ENCODE measurements at regions not wholly inside any gene's neighbourhood (a gene's known extent, or its start where the extent isn't known, plus 50 kb on each side); places are given as distances from the start of the nearest gene placed in this dataset.

GRCh38 chr1:30472526-30472925 is 250.9 kb downstream of the MATN1 start:
- Histone ChIP-seq H3K9ac (ENCODE audit: low read length) (no peak overlapping the region), H3K36me3 (ENCODE audit: control insufficient read depth, insufficient read depth, low read length) (no peaks in the 10 kb centered on the region)

GRCh38 chr1:30472009-30472408 is 251.4 kb downstream of the MATN1 start:
- Histone ChIP-seq H3K9ac (ENCODE audit: low read length) (no peak overlapping the region), H3K27ac (ENCODE audit: low read depth, low read length) (no peak overlapping the region), H3K36me3 (ENCODE audit: control insufficient read depth, insufficient read depth, low read length) (no peaks in the 10 kb centered on the region), H3K4me1 (ENCODE audit: control insufficient read depth, insufficient read depth, low read length) (no peaks in the 10 kb centered on the region), H3K27me3 (ENCODE audit: control insufficient read depth, insufficient read depth, low read length) (no peaks in the 10 kb centered on the region), H3K4me3 (ENCODE audit: low read length) (no peak overlapping the region)

More at GRCh38 chr1:30472526-30472925, 250.9 kb downstream of the MATN1 start:
- Histone ChIP-seq H3K27ac (ENCODE audit: low read depth, low read length) (no peak overlapping the region), H3K4me3 (ENCODE audit: low read length) (no peak overlapping the region), H3K4me1 (ENCODE audit: control insufficient read depth, insufficient read depth, low read length) (no peaks in the 10 kb centered on the region), H3K27me3 (ENCODE audit: control insufficient read depth, insufficient read depth, low read length) (no peaks in the 10 kb centered on the region)

- H3K4me1 ChIP-seq (ENCODE audit: control insufficient read depth, insufficient read depth, low read length): no peaks in the 10 kb centered on the region
- no peaks in the 10 kb centered on the region for H3K27me3 ChIP-seq (ENCODE audit: control insufficient read depth, insufficient read depth, low read length)
- H3K36me3 ChIP-seq (ENCODE audit: control insufficient read depth, insufficient read depth, low read length): no peaks in the 10 kb centered on the region
- H3K4me3 ChIP-seq (ENCODE audit: low read length): no peak overlapping the region
- no peak overlapping the region for H3K9ac ChIP-seq (ENCODE audit: low read length)
- no peak overlapping the region for H3K27ac ChIP-seq (ENCODE audit: low read depth, low read length)
Observed at GRCh38 chr1:30471307-30471706, 252.1 kb downstream of the MATN1 start.

GRCh38 chr1:30469426-30469825 is 254.0 kb downstream of the MATN1 start:
- Histone ChIP-seq H3K27me3 (ENCODE audit: control insufficient read depth, insufficient read depth, low read length) (no peaks in the 10 kb centered on the region), H3K27ac (ENCODE audit: low read depth, low read length) (no peak overlapping the region)

GRCh38 chr1:30467101-30467500 is 256.3 kb downstream of the MATN1 start:
- no peak overlapping the region for H3K9ac ChIP-seq (ENCODE audit: low read length)
- no peak overlapping the region for H3K4me3 ChIP-seq (ENCODE audit: low read length)
- H3K36me3 ChIP-seq (ENCODE audit: control insufficient read depth, insufficient read depth, low read length): no peaks in the 10 kb centered on the region
- H3K4me1 ChIP-seq (ENCODE audit: control insufficient read depth, insufficient read depth, low read length): no peaks in the 10 kb centered on the region
- H3K27me3 ChIP-seq (ENCODE audit: control insufficient read depth, insufficient read depth, low read length): no peaks in the 10 kb centered on the region
- H3K27ac ChIP-seq (ENCODE audit: low read depth, low read length): no peak overlapping the region

More at GRCh38 chr1:30469426-30469825, 254.0 kb downstream of the MATN1 start:
- Histone ChIP-seq H3K9ac (ENCODE audit: low read length) (no peak overlapping the region), H3K4me1 (ENCODE audit: control insufficient read depth, insufficient read depth, low read length) (no peaks in the 10 kb centered on the region), H3K4me3 (ENCODE audit: low read length) (no peak overlapping the region), H3K36me3 (ENCODE audit: control insufficient read depth, insufficient read depth, low read length) (no peaks in the 10 kb centered on the region)

GRCh38 chr1:30466610-30467009 is 256.8 kb downstream of the MATN1 start:
- Histone ChIP-seq H3K4me3 (ENCODE audit: low read length) (no peak overlapping the region), H3K27ac (ENCODE audit: low read depth, low read length) (no peak overlapping the region), H3K9ac (ENCODE audit: low read length) (no peak overlapping the region), H3K4me1 (ENCODE audit: control insufficient read depth, insufficient read depth, low read length) (no peaks in the 10 kb centered on the region), H3K36me3 (ENCODE audit: control insufficient read depth, insufficient read depth, low read length) (no peaks in the 10 kb centered on the region), H3K27me3 (ENCODE audit: control insufficient read depth, insufficient read depth, low read length) (no peaks in the 10 kb centered on the region)

- no peaks in the 10 kb centered on the region for H3K36me3 ChIP-seq (ENCODE audit: control insufficient read depth, insufficient read depth, low read length)
- no peak overlapping the region for H3K27ac ChIP-seq (ENCODE audit: low read depth, low read length)
- H3K4me1 ChIP-seq (ENCODE audit: control insufficient read depth, insufficient read depth, low read length): no peaks in the 10 kb centered on the region
- no peak overlapping the region for H3K9ac ChIP-seq (ENCODE audit: low read length)
- H3K4me3 ChIP-seq (ENCODE audit: low read length): no peak overlapping the region
- no peaks in the 10 kb centered on the region for H3K27me3 ChIP-seq (ENCODE audit: control insufficient read depth, insufficient read depth, low read length)
Observed at GRCh38 chr1:30466026-30466425, 257.4 kb downstream of the MATN1 start.

GRCh38 chr1:30465096-30465495 is 258.3 kb downstream of the MATN1 start:
- Histone ChIP-seq H3K36me3 (ENCODE audit: control insufficient read depth, insufficient read depth, low read length) (no peaks in the 10 kb centered on the region), H3K27me3 (ENCODE audit: control insufficient read depth, insufficient read depth, low read length) (no peaks in the 10 kb centered on the region), H3K4me1 (ENCODE audit: control insufficient read depth, insufficient read depth, low read length) (no peaks in the 10 kb centered on the region), H3K4me3 (ENCODE audit: low read length) (no peak overlapping the region), H3K9ac (ENCODE audit: low read length) (no peak overlapping the region), H3K27ac (ENCODE audit: low read depth, low read length) (no peak overlapping the region)

GRCh38 chr1:30464187-30464617 is 259.2 kb downstream of the MATN1 start:
- Histone ChIP-seq H3K9ac (ENCODE audit: low read length) (no peak overlapping the region), H3K36me3 (ENCODE audit: control insufficient read depth, insufficient read depth, low read length) (no peaks in the 10 kb centered on the region), H3K27me3 (ENCODE audit: control insufficient read depth, insufficient read depth, low read length) (no peaks in the 10 kb centered on the region), H3K4me3 (ENCODE audit: low read length) (no peak overlapping the region), H3K27ac (ENCODE audit: low read depth, low read length) (no peak overlapping the region), H3K4me1 (ENCODE audit: control insufficient read depth, insufficient read depth, low read length) (no peaks in the 10 kb centered on the region)

GRCh38 chr1:30462826-30463425 is 260.5 kb downstream of the MATN1 start:
- no peaks in the 10 kb centered on the region for H3K36me3 ChIP-seq (ENCODE audit: control insufficient read depth, insufficient read depth, low read length)
- no peaks in the 10 kb centered on the region for H3K4me1 ChIP-seq (ENCODE audit: control insufficient read depth, insufficient read depth, low read length)
- no peak overlapping the region for H3K4me3 ChIP-seq (ENCODE audit: low read length)
- H3K27ac ChIP-seq (ENCODE audit: low read depth, low read length): no peak overlapping the region
- H3K27me3 ChIP-seq (ENCODE audit: control insufficient read depth, insufficient read depth, low read length): no peaks in the 10 kb centered on the region
- H3K9ac ChIP-seq (ENCODE audit: low read length): no peak overlapping the region

- no peaks in the 10 kb centered on the region for H3K36me3 ChIP-seq (ENCODE audit: control insufficient read depth, insufficient read depth, low read length)
- no peak overlapping the region for H3K27ac ChIP-seq (ENCODE audit: low read depth, low read length)
- H3K4me1 ChIP-seq (ENCODE audit: control insufficient read depth, insufficient read depth, low read length): no peaks in the 10 kb centered on the region
- no peak overlapping the region for H3K4me3 ChIP-seq (ENCODE audit: low read length)
- no peak overlapping the region for H3K9ac ChIP-seq (ENCODE audit: low read length)
- H3K27me3 ChIP-seq (ENCODE audit: control insufficient read depth, insufficient read depth, low read length): no peaks in the 10 kb centered on the region
Observed at GRCh38 chr1:30462166-30462565, 261.2 kb downstream of the MATN1 start.

- Histone ChIP-seq H3K27ac (ENCODE audit: low read depth, low read length) (no peak overlapping the region), H3K27me3 (ENCODE audit: control insufficient read depth, insufficient read depth, low read length) (no peaks in the 10 kb centered on the region), H3K9ac (ENCODE audit: low read length) (no peak overlapping the region), H3K4me1 (ENCODE audit: control insufficient read depth, insufficient read depth, low read length) (no peaks in the 10 kb centered on the region), H3K4me3 (ENCODE audit: low read length) (no peak overlapping the region), H3K36me3 (ENCODE audit: control insufficient read depth, insufficient read depth, low read length) (no peaks in the 10 kb centered on the region)
Observed at GRCh38 chr1:30461640-30462039, 261.7 kb downstream of the MATN1 start.

- Histone ChIP-seq H3K27ac (ENCODE audit: low read depth, low read length) (no peak overlapping the region), H3K27me3 (ENCODE audit: control insufficient read depth, insufficient read depth, low read length) (no peaks in the 10 kb centered on the region), H3K4me1 (ENCODE audit: control insufficient read depth, insufficient read depth, low read length) (no peaks in the 10 kb centered on the region), H3K36me3 (ENCODE audit: control insufficient read depth, insufficient read depth, low read length) (no peaks in the 10 kb centered on the region), H3K4me3 (ENCODE audit: low read length) (no peak overlapping the region), H3K9ac (ENCODE audit: low read length) (no peak overlapping the region)
Observed at GRCh38 chr1:30460661-30461060, 262.7 kb downstream of the MATN1 start.
